CD4-positive, alpha-beta T cell treated with Interleukin-2 at 100 ng/mL for 4 hours (primary cell): ENCODE measurements at regions not wholly inside any gene's neighbourhood (a gene's known extent, or its start where the extent isn't known, plus 50 kb on each side); places are given as distances from the start of the nearest gene placed in this dataset.

Experiments
- DNase-seq: peaks from one replicate; pipeline ENCODE4 v3.0.0-alpha.2; 2020; ENCODE audit warnings: low spot score

- DNase-seq, result no peak
These were observed 86.4 kb upstream of the ALDH1L1 start for GRCh38 chr3:126266850-126267168.

- DNase-seq, result no peak
These were observed 86.0 kb upstream of the ALDH1L1 start for GRCh38 chr3:126266291-126266840.

GRCh38 chr3:126264952-126265351 lies 84.6 kb upstream of the ALDH1L1 start:
- DNase-seq, result no peak

GRCh38 chr3:126264381-126264780 lies 84.0 kb upstream of the ALDH1L1 start:
- DNase-seq, result no peak

GRCh38 chr3:126263971-126264370 lies 83.6 kb upstream of the ALDH1L1 start:
- no peak for DNase-seq

GRCh38 chr3:126263539-126263938 lies 83.2 kb upstream of the ALDH1L1 start:
- no peak for DNase-seq

- DNase-seq, result no peak
These were observed 81.8 kb upstream of the ALDH1L1 start for GRCh38 chr3:126262227-126262626.

GRCh38 chr3:126261037-126261436 lies 80.7 kb upstream of the ALDH1L1 start:
- DNase-seq, result no peak

GRCh38 chr3:126259411-126260391 lies 79.3 kb upstream of the ALDH1L1 start:
- no peak for DNase-seq

GRCh38 chr3:126258670-126259069 lies 78.3 kb upstream of the ALDH1L1 start:
- DNase-seq, result no peak

- DNase-seq, result no peak
These were observed 77.6 kb upstream of the ALDH1L1 start for GRCh38 chr3:126257984-126258383.

GRCh38 chr3:126257174-126257573 lies 76.8 kb upstream of the ALDH1L1 start:
- DNase-seq, result no peak

GRCh38 chr3:126256251-126256650 lies 75.9 kb upstream of the ALDH1L1 start:
- no peak for DNase-seq

GRCh38 chr3:126253072-126253471 lies 72.7 kb upstream of the ALDH1L1 start:
- no peak for DNase-seq

- no peak for DNase-seq
These were observed 72.0 kb upstream of the ALDH1L1 start for GRCh38 chr3:126252373-126252772.

GRCh38 chr3:126245811-126246727 lies 65.7 kb upstream of the ALDH1L1 start:
- DNase-seq, result peak; percentile 4
